SK-N-SH treated with all-trans-retinoic acid at 6 μM for 48 hours (cell line): ENCODE measurements at regions not wholly inside any gene's neighbourhood (a gene's known extent, or its start where the extent isn't known, plus 50 kb on each side); places are given as distances from the start of the nearest gene placed in this dataset.

Source experiments
- ATAC-seq: fragments of 200-7000 bp; cut with Tn5 transposase; 3 replicates; pipeline ENCODE4 v1.9.1; 2020; ENCODE audit warnings: mild to moderate bottlenecking, moderate library complexity
- ARNTL ChIP-seq: fragments of 450-650 bp; formaldehyde crosslinking; IDR thresholded peaks from 2 replicates; pipeline ENCODE4 v1.5.0; 2020; ENCODE audit warnings: low read depth, mild to moderate bottlenecking, moderate library complexity, borderline replicate concordance
- BACH2 ChIP-seq: fragments of 250-450 bp; sonication (Bioruptor Pico); IDR thresholded peaks from 2 replicates; pipeline ENCODE4 v1.9.0; 2021; ENCODE audit warnings: mild to moderate bottlenecking, borderline replicate concordance
- CREB5 ChIP-seq: fragments of 250-450 bp; sonication (Bioruptor Pico); IDR thresholded peaks from 2 replicates; pipeline ENCODE4 v1.5.1; 2020; ENCODE audit warnings: low read depth, mild to moderate bottlenecking, moderate library complexity
- CSDC2 ChIP-seq: fragments of 250-450 bp; sonication (Bioruptor Pico); IDR thresholded peaks from 2 replicates; pipeline ENCODE4 v1.5.0; 2020; ENCODE audit warnings: mild to moderate bottlenecking, moderate library complexity
- ESRRG ChIP-seq: fragments of 250-450 bp; sonication (Bioruptor Pico); IDR thresholded peaks from 2 replicates; pipeline ENCODE4 v1.6.1; 2021; ENCODE audit warnings: mild to moderate bottlenecking
- GLIS3 ChIP-seq: fragments of 250-450 bp; sonication (Bioruptor Pico); IDR thresholded peaks from 2 replicates; pipeline ENCODE4 v1.5.0; 2020; ENCODE audit warnings: mild to moderate bottlenecking, moderate library complexity
- ISL1 ChIP-seq: fragments of 250-450 bp; sonication (Bioruptor Pico); IDR thresholded peaks from 2 replicates; pipeline ENCODE4 v2.1.2; 2022; ENCODE audit warnings: mild to moderate bottlenecking, moderate library complexity
- OSR1 ChIP-seq: fragments of 250-450 bp; sonication (Bioruptor Pico); IDR thresholded peaks from 2 replicates; pipeline ENCODE4 v1.8.0; 2022; ENCODE audit warnings: moderate library complexity, mild to moderate bottlenecking, inconsistent platforms
- RARB ChIP-seq: fragments of 250-450 bp; sonication (Bioruptor Pico); IDR thresholded peaks from 2 replicates; pipeline ENCODE4 v1.8.0; 2021; ENCODE audit warnings: mild to moderate bottlenecking, moderate library complexity
- SNAI2 ChIP-seq: fragments of 250-450 bp; sonication (Bioruptor Pico); IDR thresholded peaks from 2 replicates; pipeline ENCODE4 v1.5.0; 2020; ENCODE audit warnings: mild to moderate bottlenecking, moderate library complexity
- TCF4 ChIP-seq: fragments of 250-450 bp; sonication (Bioruptor Pico); IDR thresholded peaks from 2 replicates; pipeline ENCODE4 v1.8.0; 2021; ENCODE audit warnings: mild to moderate bottlenecking, moderate library complexity, borderline replicate concordance
- ZC3H10 ChIP-seq: fragments of 250-450 bp; sonication (Bioruptor Pico); IDR thresholded peaks from 2 replicates; pipeline ENCODE4 v1.5.1; 2021; ENCODE audit warnings: mild to moderate bottlenecking, moderate library complexity
- ZFP30 ChIP-seq: fragments of 450-650 bp; formaldehyde crosslinking; IDR thresholded peaks from 2 replicates; pipeline ENCODE4 v1.5.0; 2022; ENCODE audit warnings: mild to moderate bottlenecking, moderate library complexity
- ZNF565 ChIP-seq: fragments of 450-650 bp; formaldehyde crosslinking; conservative IDR thresholded peaks from 2 replicates; pipeline ENCODE4 v1.5.0; 2020; ENCODE audit warnings: low read depth, mild to moderate bottlenecking, moderate library complexity
- ZNF70 ChIP-seq: fragments of 450-650 bp; formaldehyde crosslinking; IDR thresholded peaks from 2 replicates; pipeline ENCODE4 v1.5.0; 2020; ENCODE audit warnings: mild to moderate bottlenecking, moderate library complexity
- TF ChIP-seq, protein P1 (sequence below): fragments of 250-450 bp; sonication (Bioruptor Pico); IDR thresholded peaks from 2 replicates; pipeline ENCODE4 v1.8.0; 2020; ENCODE audit warnings: mild to moderate bottlenecking, moderate library complexity, borderline replicate concordance
- TF ChIP-seq, protein P2 (sequence below): fragments of 250-450 bp; sonication (Bioruptor Pico); IDR thresholded peaks from 2 replicates; pipeline ENCODE4 v1.5.1; 2021; ENCODE audit warnings: mild to moderate bottlenecking, moderate library complexity
- TF ChIP-seq, protein P3 (sequence below): fragments of 250-450 bp; sonication (Bioruptor Pico); IDR thresholded peaks from 2 replicates; pipeline ENCODE4 v1.8.0; 2021; ENCODE audit warnings: low read depth, mild to moderate bottlenecking, moderate library complexity, borderline replicate concordance
- TF ChIP-seq, protein P4 (sequence below): fragments of 250-450 bp; sonication (Bioruptor Pico); IDR thresholded peaks from 2 replicates; pipeline ENCODE4 v1.5.0; 2020; ENCODE audit warnings: mild to moderate bottlenecking, moderate library complexity

DNA sequence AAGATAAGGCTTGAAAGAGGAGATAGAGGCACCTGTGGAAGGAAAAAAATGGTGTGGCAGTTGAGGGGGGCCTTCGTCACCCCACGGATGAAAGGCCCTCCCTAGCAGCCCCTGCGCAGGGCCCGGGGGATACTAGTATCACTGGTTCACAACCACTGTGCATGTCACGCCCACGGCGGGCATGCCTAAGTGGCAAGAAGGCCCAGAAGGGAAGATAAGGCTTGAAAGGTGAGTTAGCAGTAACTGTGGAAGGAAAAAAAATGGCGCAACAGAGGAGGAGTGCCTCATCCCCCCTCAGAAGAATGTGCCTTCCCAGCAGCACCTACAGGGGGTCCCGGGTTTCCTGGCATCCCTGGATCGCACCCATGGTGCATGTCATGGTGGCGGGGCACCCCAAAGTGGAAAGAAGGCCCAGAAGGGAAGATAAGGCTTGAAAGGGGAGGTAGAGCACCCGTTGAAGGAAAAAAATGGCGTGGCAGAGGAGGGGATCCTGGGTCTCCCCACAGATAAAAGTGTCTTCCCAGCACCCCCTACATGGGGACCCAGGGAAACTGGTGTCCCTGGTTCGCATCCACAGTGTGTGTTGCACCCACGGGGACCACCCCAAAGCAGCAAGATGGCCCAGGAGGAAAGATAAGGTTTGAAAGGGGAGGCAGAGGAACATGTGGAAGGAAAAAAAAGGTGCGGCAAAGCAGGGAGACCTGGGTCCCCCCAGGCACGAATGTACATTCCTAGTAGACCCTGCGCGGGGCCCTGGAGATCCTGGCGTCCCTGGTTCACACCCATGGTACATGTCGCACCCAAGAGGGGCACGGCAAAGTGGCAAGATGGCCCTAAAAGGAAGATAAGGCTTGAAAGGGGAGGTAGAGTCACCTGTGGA is 279.2 kb downstream of the ALG10 start:
- no peak for ATAC-seq
- no peak for TF ChIP-seq ZC3H10

DNA sequence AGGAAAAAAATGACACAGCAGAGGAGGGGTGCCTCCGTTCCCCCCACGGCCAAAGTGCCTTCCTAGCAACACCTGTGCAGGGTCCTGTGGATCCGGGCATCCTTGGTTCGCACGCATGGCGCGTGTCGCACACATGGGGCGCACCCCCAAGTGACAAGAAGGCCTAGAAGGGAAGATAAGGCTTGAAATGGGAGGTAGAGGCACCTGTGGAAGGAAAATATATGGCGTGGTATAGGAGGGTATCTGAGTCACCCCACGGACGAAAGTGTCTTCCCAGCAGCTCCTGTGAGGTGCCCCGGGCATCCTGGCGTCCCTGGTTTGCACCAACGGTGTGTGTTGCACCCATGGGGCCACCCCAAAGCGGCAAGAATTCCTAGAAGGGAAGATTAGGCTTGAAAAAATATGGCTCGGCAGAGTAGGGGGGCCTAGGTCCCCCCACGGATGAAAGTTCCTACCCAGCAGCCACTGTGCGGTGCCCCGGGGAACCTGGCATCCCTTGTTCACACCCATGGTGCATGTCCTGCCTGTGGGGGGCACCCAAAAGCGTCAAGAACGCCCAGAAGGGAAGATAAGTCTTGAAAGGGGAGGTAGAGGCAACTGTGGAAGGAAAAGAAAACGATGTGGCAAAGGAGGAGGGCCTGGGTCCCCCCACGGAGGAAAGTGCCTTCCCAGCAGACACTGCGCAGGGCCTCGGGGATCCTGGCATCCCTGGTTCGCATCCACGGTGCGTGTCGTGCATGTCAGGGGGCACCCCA is 280.0 kb downstream of the ALG10 start:
- no peak for ATAC-seq
- TF ChIP-seq ISL1 (CRISPR knock-in tag): no peak
- TF ChIP-seq ZFP30 (CRISPR knock-in tag): no peak
- TF ChIP-seq, protein P1, sequence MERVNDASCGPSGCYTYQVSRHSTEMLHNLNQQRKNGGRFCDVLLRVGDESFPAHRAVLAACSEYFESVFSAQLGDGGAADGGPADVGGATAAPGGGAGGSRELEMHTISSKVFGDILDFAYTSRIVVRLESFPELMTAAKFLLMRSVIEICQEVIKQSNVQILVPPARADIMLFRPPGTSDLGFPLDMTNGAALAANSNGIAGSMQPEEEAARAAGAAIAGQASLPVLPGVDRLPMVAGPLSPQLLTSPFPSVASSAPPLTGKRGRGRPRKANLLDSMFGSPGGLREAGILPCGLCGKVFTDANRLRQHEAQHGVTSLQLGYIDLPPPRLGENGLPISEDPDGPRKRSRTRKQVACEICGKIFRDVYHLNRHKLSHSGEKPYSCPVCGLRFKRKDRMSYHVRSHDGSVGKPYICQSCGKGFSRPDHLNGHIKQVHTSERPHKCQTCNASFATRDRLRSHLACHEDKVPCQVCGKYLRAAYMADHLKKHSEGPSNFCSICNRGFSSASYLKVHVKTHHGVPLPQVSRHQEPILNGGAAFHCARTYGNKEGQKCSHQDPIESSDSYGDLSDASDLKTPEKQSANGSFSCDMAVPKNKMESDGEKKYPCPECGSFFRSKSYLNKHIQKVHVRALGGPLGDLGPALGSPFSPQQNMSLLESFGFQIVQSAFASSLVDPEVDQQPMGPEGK (CRISPR knock-in tag): no peak
- TF ChIP-seq, protein P2, sequence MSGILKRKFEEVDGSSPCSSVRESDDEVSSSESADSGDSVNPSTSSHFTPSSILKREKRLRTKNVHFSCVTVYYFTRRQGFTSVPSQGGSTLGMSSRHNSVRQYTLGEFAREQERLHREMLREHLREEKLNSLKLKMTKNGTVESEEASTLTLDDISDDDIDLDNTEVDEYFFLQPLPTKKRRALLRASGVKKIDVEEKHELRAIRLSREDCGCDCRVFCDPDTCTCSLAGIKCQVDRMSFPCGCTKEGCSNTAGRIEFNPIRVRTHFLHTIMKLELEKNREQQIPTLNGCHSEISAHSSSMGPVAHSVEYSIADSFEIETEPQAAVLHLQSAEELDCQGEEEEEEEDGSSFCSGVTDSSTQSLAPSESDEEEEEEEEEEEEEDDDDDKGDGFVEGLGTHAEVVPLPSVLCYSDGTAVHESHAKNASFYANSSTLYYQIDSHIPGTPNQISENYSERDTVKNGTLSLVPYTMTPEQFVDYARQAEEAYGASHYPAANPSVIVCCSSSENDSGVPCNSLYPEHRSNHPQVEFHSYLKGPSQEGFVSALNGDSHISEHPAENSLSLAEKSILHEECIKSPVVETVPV: no peak
- TF ChIP-seq TCF4 (CRISPR knock-in tag): no peak
- no peak for TF ChIP-seq ZNF565 (CRISPR knock-in tag)
- TF ChIP-seq CREB5 (CRISPR knock-in tag): no peak
- TF ChIP-seq GLIS3 (CRISPR knock-in tag): no peak
- no peak for TF ChIP-seq SNAI2 (CRISPR knock-in tag)
- TF ChIP-seq ARNTL (CRISPR knock-in tag): no peak
- TF ChIP-seq, protein P3, sequence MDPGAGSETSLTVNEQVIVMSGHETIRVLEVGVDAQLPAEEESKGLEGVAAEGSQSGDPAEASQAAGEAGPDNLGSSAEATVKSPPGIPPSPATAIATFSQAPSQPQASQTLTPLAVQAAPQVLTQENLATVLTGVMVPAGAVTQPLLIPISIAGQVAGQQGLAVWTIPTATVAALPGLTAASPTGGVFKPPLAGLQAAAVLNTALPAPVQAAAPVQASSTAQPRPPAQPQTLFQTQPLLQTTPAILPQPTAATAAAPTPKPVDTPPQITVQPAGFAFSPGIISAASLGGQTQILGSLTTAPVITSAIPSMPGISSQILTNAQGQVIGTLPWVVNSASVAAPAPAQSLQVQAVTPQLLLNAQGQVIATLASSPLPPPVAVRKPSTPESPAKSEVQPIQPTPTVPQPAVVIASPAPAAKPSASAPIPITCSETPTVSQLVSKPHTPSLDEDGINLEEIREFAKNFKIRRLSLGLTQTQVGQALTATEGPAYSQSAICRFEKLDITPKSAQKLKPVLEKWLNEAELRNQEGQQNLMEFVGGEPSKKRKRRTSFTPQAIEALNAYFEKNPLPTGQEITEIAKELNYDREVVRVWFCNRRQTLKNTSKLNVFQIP (CRISPR knock-in tag): no peak
- no peak for TF ChIP-seq ZNF70 (CRISPR knock-in tag)
- no peak for TF ChIP-seq BACH2 (CRISPR knock-in tag)
- no peak for TF ChIP-seq OSR1
- TF ChIP-seq RARB (CRISPR knock-in tag): no peak
- no peak for TF ChIP-seq ZC3H10
- TF ChIP-seq, protein P4, sequence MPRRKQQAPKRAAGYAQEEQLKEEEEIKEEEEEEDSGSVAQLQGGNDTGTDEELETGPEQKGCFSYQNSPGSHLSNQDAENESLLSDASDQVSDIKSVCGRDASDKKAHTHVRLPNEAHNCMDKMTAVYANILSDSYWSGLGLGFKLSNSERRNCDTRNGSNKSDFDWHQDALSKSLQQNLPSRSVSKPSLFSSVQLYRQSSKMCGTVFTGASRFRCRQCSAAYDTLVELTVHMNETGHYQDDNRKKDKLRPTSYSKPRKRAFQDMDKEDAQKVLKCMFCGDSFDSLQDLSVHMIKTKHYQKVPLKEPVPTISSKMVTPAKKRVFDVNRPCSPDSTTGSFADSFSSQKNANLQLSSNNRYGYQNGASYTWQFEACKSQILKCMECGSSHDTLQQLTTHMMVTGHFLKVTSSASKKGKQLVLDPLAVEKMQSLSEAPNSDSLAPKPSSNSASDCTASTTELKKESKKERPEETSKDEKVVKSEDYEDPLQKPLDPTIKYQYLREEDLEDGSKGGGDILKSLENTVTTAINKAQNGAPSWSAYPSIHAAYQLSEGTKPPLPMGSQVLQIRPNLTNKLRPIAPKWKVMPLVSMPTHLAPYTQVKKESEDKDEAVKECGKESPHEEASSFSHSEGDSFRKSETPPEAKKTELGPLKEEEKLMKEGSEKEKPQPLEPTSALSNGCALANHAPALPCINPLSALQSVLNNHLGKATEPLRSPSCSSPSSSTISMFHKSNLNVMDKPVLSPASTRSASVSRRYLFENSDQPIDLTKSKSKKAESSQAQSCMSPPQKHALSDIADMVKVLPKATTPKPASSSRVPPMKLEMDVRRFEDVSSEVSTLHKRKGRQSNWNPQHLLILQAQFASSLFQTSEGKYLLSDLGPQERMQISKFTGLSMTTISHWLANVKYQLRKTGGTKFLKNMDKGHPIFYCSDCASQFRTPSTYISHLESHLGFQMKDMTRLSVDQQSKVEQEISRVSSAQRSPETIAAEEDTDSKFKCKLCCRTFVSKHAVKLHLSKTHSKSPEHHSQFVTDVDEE (CRISPR knock-in tag): no peak
- TF ChIP-seq ESRRG: no peak
- TF ChIP-seq CSDC2 (CRISPR knock-in tag): no peak
